H1 (cell line): ENCODE measurements at regions not wholly inside any gene's neighbourhood (a gene's known extent, or its start where the extent isn't known, plus 50 kb on each side); places are given as distances from the start of the nearest gene placed in this dataset.

ENCODE experiments used
- CEBPB ChIP-seq: IDR thresholded peaks from 2 replicates; pipeline ENCODE4 v1.6.1; 2012; ENCODE audit warnings: low read depth, low read length
- RAD21 ChIP-seq, 2 experiments: IDR thresholded peaks in 1 of 2; conservative IDR thresholded peaks in 1 of 2; 2 replicates each; pipeline ENCODE4 v1.6.1; 2011; ENCODE audit warnings: low read depth in 2 of 2, low read length in 2 of 2, improper control_type of control experiment in 1 of 2, inconsistent platforms in 1 of 2, mild to moderate bottlenecking in 1 of 2, moderate library complexity in 1 of 2

- TF ChIP-seq CEBPB (no peak), RAD21 (IDR thresholded peaks at IDR 0.05 in 1 of 2, conservative IDR thresholded peaks at IDR 0.05 in 1 of 2; ENCODE audit: low read depth in 2 of 2, low read length in 2 of 2) (no peak; a peak in 1 of 4 replicates)
These were observed 83.7 kb upstream of the EGLN3 start for GRCh38 chr14:34034447-34035176.
